HepG2 (cell line): ENCODE measurements at regions not wholly inside any gene's neighbourhood (a gene's known extent, or its start where the extent isn't known, plus 50 kb on each side); places are given as distances from the start of the nearest gene placed in this dataset.

Experiments
- EP300 ChIP-seq, 3 experiments: sonication (generic) in 1 of 3; formaldehyde crosslinking in 1 of 3; IDR thresholded peaks; 2 replicates each; pipeline versions ENCODE4 v1.5.1 to v1.6.1; 2011 to 2020; ENCODE audit warnings: low read depth in 2 of 3, low read length in 2 of 3, borderline replicate concordance in 1 of 3, improper control_type of control experiment in 1 of 3, mild to moderate bottlenecking in 1 of 3, missing genetic modification reagents in 1 of 3, moderate library complexity in 1 of 3
- MZF1 ChIP-seq: sonication (generic); formaldehyde crosslinking; IDR thresholded peaks from 2 replicates; pipeline ENCODE4 v1.8.1; 2023; ENCODE audit warnings: mild to moderate bottlenecking, missing genetic modification reagents, borderline replicate concordance
- ZNF720 ChIP-seq: sonication (generic); formaldehyde crosslinking; IDR thresholded peaks from 2 replicates; pipeline ENCODE4 v1.4.0; 2020; ENCODE audit warnings: missing genetic modification reagents
- TF ChIP-seq, protein P1 (sequence below): sonication (generic); formaldehyde crosslinking; IDR thresholded peaks from 2 replicates; pipeline ENCODE4 v1.4.0; 2020; ENCODE audit warnings: low read depth, missing genetic modification reagents
- TF ChIP-seq, protein P2 (sequence below), 2 experiments: IDR thresholded peaks; 2 replicates each; pipeline ENCODE4 v1.6.1; 2011 to 2012; ENCODE audit warnings: low read length in 2 of 2, borderline replicate concordance in 1 of 2, low read depth in 1 of 2, mild to moderate bottlenecking in 1 of 2, moderate library complexity in 1 of 2
- TF ChIP-seq, protein P3 (sequence below): sonication (generic); formaldehyde crosslinking; IDR thresholded peaks from 2 replicates; pipeline ENCODE4 v1.9.0; 2021; ENCODE audit warnings: missing genetic modification reagents, borderline replicate concordance
- TF ChIP-seq, protein P4 (sequence below): sonication (generic); formaldehyde crosslinking; IDR thresholded peaks from 2 replicates; pipeline ENCODE4 v1.5.0; 2020; ENCODE audit warnings: mild to moderate bottlenecking, missing genetic modification reagents, moderate library complexity
- TF ChIP-seq, protein P5 (sequence below): sonication (generic); formaldehyde crosslinking; IDR thresholded peaks from 2 replicates; pipeline ENCODE4 v1.8.1; 2022; ENCODE audit warnings: mild to moderate bottlenecking, missing genetic modification reagents

DNA sequence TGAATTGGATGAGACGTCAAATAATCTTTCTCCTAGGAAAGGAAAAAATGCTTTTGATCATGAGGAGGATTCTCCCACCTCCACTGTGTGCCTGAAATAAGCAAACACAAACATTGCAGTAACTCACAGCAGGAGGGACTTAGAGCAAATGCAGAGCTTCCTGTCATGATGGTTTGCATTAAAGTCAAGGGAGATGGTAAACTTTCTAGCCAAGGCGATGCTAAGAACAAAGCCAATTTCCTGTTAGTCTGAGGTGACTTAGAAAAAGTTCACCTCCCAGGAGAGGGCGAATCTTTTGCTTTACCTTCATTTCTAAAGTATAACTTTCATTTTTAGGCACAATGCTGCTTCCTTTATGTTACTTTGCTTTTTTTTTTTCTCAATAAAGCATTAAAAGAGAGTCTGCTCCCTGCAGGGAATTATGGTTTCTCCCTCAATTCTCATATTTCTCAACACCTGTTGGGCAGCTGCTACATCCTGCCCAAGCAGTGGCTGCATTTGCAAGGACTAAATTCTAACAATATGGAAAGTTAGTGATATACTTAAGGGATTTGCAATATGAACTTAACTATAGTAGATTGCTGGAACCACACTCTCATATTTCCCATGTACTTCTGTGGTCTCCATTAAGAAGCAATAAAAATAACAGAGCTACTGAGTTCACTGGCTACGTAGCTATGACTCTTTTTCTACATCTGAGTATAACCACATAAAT is 175.6 kb downstream of the PCTP start:
- no peak for TF ChIP-seq EP300 (IDR thresholded peaks at IDR 0.05; ENCODE audit: low read depth in 2 of 2, low read length in 2 of 2)
- no peak for TF ChIP-seq EP300 (CRISPR knock-in tag; IDR thresholded peaks at IDR 0.05; ENCODE audit: borderline replicate concordance)
- TF ChIP-seq ZNF720 (CRISPR knock-in tag) = no peak
- TF ChIP-seq, protein P1, sequence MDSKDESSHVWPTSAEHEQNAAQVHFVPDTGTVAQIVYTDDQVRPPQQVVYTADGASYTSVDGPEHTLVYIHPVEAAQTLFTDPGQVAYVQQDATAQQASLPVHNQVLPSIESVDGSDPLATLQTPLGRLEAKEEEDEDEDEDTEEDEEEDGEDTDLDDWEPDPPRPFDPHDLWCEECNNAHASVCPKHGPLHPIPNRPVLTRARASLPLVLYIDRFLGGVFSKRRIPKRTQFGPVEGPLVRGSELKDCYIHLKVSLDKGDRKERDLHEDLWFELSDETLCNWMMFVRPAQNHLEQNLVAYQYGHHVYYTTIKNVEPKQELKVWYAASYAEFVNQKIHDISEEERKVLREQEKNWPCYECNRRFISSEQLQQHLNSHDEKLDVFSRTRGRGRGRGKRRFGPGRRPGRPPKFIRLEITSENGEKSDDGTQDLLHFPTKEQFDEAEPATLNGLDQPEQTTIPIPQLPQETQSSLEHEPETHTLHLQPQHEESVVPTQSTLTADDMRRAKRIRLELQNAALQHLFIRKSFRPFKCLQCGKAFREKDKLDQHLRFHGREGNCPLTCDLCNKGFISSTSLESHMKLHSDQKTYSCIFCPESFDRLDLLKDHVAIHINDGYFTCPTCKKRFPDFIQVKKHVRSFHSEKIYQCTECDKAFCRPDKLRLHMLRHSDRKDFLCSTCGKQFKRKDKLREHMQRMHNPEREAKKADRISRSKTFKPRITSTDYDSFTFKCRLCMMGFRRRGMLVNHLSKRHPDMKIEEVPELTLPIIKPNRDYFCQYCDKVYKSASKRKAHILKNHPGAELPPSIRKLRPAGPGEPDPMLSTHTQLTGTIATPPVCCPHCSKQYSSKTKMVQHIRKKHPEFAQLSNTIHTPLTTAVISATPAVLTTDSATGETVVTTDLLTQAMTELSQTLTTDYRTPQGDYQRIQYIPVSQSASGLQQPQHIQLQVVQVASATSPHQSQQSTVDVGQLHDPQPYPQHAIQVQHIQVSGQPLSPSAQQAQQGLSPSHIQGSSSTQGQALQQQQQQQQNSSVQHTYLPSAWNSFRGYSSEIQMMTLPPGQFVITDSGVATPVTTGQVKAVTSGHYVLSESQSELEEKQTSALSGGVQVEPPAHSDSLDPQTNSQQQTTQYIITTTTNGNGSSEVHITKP (CRISPR knock-in tag) = no peak
- TF ChIP-seq, protein P2, sequence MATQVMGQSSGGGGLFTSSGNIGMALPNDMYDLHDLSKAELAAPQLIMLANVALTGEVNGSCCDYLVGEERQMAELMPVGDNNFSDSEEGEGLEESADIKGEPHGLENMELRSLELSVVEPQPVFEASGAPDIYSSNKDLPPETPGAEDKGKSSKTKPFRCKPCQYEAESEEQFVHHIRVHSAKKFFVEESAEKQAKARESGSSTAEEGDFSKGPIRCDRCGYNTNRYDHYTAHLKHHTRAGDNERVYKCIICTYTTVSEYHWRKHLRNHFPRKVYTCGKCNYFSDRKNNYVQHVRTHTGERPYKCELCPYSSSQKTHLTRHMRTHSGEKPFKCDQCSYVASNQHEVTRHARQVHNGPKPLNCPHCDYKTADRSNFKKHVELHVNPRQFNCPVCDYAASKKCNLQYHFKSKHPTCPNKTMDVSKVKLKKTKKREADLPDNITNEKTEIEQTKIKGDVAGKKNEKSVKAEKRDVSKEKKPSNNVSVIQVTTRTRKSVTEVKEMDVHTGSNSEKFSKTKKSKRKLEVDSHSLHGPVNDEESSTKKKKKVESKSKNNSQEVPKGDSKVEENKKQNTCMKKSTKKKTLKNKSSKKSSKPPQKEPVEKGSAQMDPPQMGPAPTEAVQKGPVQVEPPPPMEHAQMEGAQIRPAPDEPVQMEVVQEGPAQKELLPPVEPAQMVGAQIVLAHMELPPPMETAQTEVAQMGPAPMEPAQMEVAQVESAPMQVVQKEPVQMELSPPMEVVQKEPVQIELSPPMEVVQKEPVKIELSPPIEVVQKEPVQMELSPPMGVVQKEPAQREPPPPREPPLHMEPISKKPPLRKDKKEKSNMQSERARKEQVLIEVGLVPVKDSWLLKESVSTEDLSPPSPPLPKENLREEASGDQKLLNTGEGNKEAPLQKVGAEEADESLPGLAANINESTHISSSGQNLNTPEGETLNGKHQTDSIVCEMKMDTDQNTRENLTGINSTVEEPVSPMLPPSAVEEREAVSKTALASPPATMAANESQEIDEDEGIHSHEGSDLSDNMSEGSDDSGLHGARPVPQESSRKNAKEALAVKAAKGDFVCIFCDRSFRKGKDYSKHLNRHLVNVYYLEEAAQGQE (IDR thresholded peaks at IDR 0.05; ENCODE audit: borderline replicate concordance in 1 of 2, low read depth in 1 of 2, low read length in 2 of 2) = no peak
- no peak for TF ChIP-seq MZF1 (CRISPR knock-in tag)
- TF ChIP-seq, protein P3, sequence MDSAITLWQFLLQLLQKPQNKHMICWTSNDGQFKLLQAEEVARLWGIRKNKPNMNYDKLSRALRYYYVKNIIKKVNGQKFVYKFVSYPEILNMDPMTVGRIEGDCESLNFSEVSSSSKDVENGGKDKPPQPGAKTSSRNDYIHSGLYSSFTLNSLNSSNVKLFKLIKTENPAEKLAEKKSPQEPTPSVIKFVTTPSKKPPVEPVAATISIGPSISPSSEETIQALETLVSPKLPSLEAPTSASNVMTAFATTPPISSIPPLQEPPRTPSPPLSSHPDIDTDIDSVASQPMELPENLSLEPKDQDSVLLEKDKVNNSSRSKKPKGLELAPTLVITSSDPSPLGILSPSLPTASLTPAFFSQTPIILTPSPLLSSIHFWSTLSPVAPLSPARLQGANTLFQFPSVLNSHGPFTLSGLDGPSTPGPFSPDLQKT (CRISPR knock-in tag) = no peak
- TF ChIP-seq, protein P4, sequence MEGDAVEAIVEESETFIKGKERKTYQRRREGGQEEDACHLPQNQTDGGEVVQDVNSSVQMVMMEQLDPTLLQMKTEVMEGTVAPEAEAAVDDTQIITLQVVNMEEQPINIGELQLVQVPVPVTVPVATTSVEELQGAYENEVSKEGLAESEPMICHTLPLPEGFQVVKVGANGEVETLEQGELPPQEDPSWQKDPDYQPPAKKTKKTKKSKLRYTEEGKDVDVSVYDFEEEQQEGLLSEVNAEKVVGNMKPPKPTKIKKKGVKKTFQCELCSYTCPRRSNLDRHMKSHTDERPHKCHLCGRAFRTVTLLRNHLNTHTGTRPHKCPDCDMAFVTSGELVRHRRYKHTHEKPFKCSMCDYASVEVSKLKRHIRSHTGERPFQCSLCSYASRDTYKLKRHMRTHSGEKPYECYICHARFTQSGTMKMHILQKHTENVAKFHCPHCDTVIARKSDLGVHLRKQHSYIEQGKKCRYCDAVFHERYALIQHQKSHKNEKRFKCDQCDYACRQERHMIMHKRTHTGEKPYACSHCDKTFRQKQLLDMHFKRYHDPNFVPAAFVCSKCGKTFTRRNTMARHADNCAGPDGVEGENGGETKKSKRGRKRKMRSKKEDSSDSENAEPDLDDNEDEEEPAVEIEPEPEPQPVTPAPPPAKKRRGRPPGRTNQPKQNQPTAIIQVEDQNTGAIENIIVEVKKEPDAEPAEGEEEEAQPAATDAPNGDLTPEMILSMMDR (CRISPR knock-in tag) = no peak
- TF ChIP-seq, protein P5, sequence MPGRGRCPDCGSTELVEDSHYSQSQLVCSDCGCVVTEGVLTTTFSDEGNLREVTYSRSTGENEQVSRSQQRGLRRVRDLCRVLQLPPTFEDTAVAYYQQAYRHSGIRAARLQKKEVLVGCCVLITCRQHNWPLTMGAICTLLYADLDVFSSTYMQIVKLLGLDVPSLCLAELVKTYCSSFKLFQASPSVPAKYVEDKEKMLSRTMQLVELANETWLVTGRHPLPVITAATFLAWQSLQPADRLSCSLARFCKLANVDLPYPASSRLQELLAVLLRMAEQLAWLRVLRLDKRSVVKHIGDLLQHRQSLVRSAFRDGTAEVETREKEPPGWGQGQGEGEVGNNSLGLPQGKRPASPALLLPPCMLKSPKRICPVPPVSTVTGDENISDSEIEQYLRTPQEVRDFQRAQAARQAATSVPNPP = no peak
